ENCODE measurements at regions not wholly inside any gene's neighbourhood (a gene's known extent, or its start where the extent isn't known, plus 50 kb on each side); places are given as distances from the start of the nearest gene placed in this dataset.

DNA sequence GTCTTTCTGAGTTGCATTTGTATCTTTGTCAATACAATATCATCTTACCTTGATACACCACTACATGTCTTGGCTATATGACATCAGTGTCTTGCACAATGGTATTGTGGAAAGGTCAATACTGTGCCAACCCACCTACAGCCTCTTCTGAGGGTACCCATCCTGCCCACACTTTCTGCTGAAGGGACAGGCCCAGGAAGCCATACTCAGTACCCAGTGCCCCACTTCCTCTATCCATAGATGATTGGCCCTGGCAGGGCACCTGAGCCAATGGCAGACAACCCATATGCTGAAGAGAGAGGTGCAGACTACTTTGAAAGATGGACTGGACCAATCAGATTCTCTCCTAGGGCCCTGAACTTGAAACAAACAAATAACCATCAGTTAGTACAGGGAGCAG lies 152.0 kb upstream of the ADO start:
- no peak overlapping the region for H3K4me3 ChIP-seq
- H3K9me3 ChIP-seq (ENCODE audit: low read depth) = no peaks in the 10 kb centered on the region
- DNase-seq (ENCODE audit: low read depth in 1 of 2, low spot score in 1 of 2) = no peak
- TF ChIP-seq, protein P1, sequence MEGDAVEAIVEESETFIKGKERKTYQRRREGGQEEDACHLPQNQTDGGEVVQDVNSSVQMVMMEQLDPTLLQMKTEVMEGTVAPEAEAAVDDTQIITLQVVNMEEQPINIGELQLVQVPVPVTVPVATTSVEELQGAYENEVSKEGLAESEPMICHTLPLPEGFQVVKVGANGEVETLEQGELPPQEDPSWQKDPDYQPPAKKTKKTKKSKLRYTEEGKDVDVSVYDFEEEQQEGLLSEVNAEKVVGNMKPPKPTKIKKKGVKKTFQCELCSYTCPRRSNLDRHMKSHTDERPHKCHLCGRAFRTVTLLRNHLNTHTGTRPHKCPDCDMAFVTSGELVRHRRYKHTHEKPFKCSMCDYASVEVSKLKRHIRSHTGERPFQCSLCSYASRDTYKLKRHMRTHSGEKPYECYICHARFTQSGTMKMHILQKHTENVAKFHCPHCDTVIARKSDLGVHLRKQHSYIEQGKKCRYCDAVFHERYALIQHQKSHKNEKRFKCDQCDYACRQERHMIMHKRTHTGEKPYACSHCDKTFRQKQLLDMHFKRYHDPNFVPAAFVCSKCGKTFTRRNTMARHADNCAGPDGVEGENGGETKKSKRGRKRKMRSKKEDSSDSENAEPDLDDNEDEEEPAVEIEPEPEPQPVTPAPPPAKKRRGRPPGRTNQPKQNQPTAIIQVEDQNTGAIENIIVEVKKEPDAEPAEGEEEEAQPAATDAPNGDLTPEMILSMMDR (IDR thresholded peaks at IDR 0.05; ENCODE audit: low read depth, low read length) = no peak
- no peaks in the 10 kb centered on the region for H3K27me3 ChIP-seq
- H3K27ac ChIP-seq = no peak overlapping the region
- no peaks in the 10 kb centered on the region for H3K36me3 ChIP-seq
- no peaks in the 10 kb centered on the region for H3K4me1 ChIP-seq (ENCODE audit: low read depth)

DNA sequence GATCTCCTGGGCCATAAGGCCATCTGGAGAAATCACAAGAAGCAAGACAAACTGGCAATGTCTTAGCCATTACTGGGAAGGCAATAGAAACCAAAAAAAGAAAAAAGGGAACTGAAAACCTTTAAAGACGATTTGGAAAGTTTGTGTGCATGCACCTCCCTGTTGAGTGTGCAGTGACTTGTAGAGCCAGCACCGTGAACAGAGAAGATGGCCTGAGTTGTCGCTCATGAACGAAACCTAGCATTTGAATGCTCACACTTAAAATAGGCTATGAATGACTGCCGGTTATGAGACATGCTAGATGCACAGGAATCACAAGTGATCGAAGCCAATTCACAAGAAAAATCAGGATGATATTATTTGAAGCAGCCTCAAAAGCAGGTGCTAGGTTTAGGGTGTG lies 151.3 kb upstream of the ADO start:
- no peak overlapping the region for H3K27ac ChIP-seq
- TF ChIP-seq, protein P1 (IDR thresholded peaks at IDR 0.05; ENCODE audit: low read depth, low read length) = no peak
- no peak overlapping the region for H3K4me3 ChIP-seq

DNA sequence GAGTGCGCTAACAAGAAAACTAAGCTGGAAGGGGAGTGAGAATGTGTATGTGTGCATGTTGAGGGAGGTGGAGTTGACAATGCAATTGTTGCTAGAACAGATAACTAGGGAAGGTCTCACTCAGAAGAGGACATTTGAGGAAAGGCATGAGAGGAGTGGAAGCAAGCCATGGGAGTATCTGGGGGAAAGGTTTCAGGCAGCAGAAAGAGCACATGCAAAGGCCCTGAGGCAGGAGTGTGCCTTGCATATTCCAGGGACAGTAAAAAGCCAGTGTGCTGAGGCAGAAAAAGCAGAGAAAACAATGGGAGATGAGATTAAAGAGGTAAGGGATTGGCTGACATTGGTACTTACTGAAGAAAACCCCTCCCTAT lies 149.6 kb upstream of the ADO start:
- Histone ChIP-seq H3K9me3 (ENCODE audit: low read depth) (no peaks in the 10 kb centered on the region), H3K27me3 (no peaks in the 10 kb centered on the region), H3K4me1 (ENCODE audit: low read depth) (no peaks in the 10 kb centered on the region), H3K36me3 (no peaks in the 10 kb centered on the region), H3K4me3 (no peak overlapping the region), H3K27ac (no peak overlapping the region)
- DNase-seq (ENCODE audit: low read depth in 1 of 2, low spot score in 1 of 2) = no peak
- TF ChIP-seq, protein P1 (IDR thresholded peaks at IDR 0.05; ENCODE audit: low read depth, low read length) = no peak

More for the DNA sequence above, 151.3 kb upstream of the ADO start:
- DNase-seq (ENCODE audit: low read depth in 1 of 2, low spot score in 1 of 2) = no peak
- no peaks in the 10 kb centered on the region for H3K4me1 ChIP-seq (ENCODE audit: low read depth)
- H3K27me3 ChIP-seq = no peaks in the 10 kb centered on the region
- H3K9me3 ChIP-seq (ENCODE audit: low read depth) = no peaks in the 10 kb centered on the region
- no peaks in the 10 kb centered on the region for H3K36me3 ChIP-seq

DNA sequence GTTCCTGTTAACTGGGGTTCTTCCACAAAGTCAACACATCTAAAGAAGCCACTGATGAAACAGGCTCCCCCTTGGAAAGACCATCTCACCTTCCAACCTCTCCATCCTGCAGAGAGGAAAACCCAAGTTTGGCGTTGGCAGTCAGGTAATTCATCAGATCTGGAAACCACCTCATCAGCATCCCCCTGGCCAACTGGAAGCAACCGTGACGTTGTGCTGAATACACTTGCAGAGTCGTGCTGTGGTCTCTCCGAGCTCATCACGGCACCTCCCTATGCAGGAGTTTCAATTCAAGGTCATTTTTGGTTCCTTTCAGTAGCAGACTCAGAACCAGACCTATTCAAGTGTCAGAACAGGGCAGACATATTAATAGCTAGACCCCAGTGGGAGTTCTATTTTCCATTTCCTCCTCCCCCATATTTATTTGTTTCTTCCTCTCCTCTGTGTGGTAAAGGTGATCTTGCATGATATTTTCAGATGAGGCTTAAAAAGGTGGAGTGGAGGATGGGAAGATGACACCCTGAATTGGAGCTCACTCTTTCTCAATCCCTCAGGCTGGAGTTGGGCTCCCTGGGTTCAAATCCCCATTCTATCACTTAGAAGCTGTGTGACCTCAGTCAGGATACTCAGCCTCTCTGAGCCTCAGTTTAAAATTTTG lies 149.1 kb upstream of the ADO start:
- Histone ChIP-seq H3K27ac (no peak overlapping the region), H3K4me1 (ENCODE audit: low read depth) (no peaks in the 10 kb centered on the region), H3K4me3 (no peak overlapping the region), H3K27me3 (no peaks in the 10 kb centered on the region), H3K36me3 (no peaks in the 10 kb centered on the region), H3K9me3 (ENCODE audit: low read depth) (no peaks in the 10 kb centered on the region)
- TF ChIP-seq, protein P1 (IDR thresholded peaks at IDR 0.05; ENCODE audit: low read depth, low read length) = no peak
- no peak for DNase-seq (ENCODE audit: low read depth in 1 of 2, low spot score in 1 of 2)

DNA sequence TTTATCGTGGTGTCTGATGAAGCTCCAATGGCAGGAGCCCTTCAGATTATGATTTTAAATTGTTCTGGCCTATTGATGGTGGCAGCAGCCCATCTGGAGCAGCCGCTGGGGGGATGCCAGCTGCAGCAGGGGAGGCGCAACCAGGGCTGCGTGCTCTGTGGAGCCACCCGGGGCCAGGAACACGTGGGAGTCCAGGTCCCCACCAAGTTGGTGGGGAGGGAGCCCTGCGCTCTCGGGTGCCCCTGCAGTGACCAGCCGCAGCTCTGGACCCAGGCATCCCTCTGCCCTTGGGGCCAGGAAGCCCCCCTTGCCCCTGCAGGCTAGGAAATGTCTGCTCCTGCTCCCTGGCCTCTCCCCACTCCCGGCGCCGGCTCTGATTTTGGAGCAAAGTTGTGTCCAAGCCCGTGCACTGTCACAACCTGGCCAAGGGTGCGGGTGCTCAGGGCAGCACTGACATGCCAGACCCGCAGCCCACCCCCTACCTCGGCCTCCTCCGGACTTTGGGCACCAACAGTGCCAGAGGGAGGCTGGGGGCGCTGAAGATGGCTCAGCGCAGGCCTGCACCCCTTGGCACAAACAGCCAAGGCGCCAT lies 147.2 kb upstream of the ADO start:
- Histone ChIP-seq H3K4me1 (ENCODE audit: low read depth) (no peaks in the 10 kb centered on the region), H3K4me3 (no peak overlapping the region), H3K27me3 (no peaks in the 10 kb centered on the region), H3K36me3 (no peaks in the 10 kb centered on the region), H3K9me3 (ENCODE audit: low read depth) (no peaks in the 10 kb centered on the region), H3K27ac (no peak overlapping the region)
- DNase-seq (ENCODE audit: low read depth in 1 of 2, low spot score in 1 of 2) = no peak
- TF ChIP-seq, protein P1 (IDR thresholded peaks at IDR 0.05; ENCODE audit: low read depth, low read length) = no peak
